ENCODE measurements at regions not wholly inside any gene's neighbourhood (a gene's known extent, or its start where the extent isn't known, plus 50 kb on each side); places are given as distances from the start of the nearest gene placed in this dataset.

DNA sequence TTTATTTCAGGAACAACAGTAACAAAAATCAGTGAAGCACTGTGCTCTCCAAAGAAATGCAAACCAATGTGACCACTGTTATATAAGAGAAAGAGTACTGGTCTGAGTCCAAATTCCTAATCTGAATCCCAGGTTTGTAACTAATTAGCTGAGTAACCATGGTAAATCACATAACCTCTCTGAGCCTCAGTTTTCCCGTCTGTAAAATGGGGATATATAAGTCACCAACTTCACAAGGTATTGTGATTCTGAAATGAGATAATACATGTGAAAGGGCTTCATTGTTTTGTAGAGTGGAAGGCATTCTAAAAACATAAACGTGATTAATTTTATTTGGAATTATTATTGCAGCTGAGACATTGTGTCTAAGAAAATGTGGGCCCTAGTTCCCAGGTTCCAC, 91.3 kb upstream of the YPEL5 start:
- DNase-seq, result no peak

DNA sequence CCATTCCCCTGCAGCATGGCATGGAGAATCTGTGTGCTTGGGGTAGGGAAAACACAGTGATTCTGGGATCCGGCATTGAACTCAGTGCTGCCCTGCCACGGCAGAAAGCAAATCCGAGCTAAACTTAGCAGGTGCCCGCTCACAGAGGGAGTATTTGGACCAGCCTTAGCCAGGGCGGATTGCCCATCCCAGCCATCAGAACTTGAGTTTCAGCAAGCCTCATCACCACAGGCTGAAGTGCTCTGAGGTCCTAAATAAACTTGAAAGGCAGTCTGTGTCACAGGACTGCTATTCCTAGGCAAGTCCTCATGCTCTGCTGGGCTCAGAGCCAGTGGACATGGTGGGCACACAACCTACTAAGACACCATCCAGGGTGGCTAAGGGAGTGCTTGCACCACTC, 86.2 kb upstream of the YPEL5 start:
- no peak for DNase-seq

DNA sequence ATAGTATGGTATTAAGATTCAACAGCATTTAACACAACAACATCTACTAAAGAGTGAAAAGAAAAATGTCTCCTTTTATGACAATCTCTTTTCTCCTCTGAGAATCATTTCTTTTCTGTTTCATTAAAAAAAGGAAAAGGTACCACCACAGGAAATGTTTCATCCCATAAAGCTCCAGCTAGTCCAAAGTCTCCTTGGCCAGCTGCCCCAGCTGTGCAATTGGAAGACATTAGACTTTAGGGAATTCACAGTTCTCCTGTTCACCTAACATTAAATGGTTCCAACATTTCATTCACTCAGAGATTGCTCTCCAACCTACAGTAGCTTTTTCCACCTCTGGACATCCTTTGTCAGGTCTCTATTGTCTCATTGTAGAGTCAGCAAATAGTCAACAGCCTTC, 78.7 kb upstream of the YPEL5 start:
- DNase-seq, result no peak

DNA sequence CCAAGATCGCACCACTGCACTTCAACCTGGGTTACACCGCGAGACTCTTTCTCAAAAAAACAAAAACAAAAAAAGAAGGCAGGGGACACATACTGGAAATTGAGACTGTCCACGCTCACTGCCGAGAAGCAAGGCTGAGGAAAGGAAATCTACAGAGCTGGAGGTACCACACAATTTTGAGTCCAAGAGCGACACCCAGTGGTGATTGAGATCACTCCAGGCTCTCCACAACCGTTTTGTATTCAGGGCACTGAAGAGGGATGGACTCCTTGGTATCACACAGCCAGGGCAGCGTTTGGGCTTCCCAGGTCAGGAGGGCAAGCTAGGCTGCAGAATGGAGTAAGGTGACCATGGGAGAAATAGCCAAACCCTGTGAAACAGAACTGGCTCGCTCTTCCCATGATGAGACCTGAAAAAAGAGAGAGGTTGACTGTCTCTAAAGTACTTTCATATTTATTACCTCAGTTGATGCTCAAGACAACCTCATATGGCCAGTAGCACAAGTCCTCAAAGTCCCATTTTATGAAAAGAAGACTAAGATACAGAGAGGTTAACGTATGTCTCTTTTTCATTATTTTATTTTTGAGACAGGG, 74.5 kb upstream of the YPEL5 start:
- peak; percentile 51 for DNase-seq

DNA sequence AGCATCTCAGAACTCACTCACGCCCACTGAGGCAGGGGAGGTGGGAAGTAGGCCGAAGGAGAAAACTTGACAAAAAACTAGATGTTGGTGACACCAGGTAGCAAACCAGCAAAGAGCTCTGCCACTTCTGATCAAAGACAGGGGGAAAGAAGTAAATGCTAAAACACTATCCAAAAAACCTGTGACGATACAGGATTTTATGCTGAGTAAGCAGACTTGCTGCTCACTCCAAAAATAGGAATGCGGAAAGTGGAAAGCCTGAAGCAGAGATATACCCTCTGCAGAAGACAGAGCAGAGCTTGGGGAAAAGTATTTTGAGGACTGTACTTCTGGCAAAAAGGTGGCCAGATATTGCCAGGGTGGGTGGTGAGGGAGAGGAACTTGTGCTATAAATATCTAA, 73.3 kb upstream of the YPEL5 start:
- DNase-seq, result no peak

DNA sequence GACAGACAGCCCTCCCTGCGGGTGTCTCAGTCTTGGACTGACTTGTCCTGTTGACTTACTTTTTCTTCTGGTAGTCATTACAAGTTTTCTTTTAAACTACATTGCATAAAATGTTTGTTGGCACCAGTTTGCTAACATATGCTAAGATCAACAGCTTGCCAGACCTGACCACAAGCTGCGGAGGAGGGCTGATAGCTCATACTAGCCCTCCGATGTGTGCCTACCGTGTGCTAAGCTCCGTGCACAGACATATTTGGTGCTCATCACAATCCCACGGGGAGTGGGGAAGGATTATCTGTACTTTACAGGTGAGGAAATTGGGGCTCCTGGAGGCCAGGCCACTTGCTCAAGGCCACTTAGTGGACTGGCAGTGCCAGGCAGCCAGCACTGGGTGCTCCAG, 72.8 kb upstream of the YPEL5 start:
- no peak for DNase-seq

DNA sequence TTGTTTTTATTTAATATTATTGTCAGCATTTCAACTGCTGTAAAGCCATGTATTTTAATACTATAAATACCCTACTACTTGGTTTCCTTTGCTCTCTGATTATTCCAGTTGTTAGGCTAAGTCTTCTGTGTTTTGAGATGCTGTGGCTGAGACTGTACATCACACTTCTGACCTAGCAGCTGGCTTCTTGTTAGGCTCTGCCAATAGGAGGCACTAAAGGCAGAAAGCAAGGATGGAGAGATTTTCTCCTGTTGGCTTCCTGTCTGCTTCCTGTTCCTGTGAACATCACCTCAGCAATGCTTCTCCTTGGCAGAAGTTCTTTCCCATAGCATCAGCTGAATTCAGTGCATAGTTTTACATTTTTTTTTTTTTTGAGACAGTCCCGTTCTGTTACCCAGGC, 68.3 kb upstream of the YPEL5 start:
- no peak for DNase-seq

DNA sequence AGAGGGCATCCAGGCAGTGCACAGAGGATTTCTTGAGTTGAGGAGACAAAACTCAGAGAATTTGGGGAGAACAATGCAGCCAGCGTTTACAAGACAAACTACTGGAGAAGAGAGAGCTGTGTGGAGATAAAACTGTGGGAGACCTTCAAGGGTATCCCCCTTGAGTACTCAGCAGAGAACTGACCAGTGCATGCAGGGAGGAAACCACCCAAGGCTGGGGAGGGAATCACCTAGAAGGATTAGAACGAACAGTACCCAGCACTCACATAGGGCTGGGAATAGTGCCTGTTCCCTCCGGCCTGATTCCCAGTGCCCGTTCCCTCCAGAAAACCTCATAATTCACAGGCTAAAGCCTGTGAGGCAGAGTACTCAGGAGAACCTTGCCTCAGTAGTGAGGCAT, 61.9 kb upstream of the YPEL5 start:
- no peak for DNase-seq

DNA sequence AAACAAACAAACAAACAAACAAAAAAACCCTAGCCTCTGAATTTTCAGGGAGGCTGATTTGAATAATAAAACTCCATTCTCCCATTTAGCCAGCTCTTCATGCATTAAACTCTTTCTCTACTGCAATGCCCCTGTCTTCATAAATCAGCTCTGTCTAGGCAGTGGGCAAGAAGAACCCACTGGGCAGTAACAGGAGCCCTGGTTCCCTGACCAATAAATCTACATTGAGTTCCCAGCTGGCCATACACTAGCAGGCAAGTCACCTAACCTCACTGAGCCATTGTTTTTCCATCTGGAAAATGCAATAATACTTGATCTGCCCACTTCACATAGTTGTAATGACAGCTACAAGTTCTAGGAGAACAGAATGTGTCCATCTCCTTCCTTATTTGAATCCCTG, 57.6 kb upstream of the YPEL5 start:
- no peak for DNase-seq

DNA sequence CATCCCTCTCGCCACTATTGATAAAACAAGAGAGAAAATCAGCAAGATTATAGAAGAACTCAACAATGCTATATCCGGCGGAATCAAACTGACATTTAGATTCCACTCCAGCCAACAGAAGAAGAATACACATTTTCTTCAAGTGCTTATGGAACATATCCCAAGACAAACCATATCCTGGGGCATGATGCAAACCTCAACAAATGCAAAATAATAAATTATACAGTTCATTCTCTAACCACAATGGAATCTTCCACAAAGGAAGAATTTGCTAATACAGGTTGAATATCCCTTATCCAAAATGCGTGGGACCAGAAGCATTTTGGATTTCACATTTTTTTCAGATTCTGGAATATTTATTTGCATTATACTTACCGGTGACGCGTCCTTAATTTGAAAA, 51.4 kb upstream of the YPEL5 start:
- no peak for DNase-seq

DNA sequence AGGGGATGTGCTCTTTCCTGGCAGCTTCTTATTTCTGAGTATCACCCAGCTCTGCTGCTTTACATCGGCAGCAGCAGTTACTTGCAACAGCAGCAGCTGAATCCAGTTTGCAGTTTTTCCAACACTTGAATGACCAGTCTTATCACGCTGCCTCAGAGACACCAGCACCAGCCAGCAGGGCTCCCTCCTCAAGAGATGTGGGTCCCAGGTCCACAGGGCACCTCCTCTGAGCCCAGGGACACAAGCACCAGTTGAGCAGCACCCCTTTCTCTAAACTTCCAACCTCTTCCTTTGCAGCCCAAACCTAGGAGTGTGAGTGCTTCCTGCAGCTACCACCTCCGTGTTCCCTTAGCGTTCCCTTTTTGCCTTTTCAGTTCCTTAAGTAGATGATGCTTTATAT, 50.4 kb upstream of the YPEL5 start:
- no peak for DNase-seq
